ENCODE measurements at regions not wholly inside any gene's neighbourhood (a gene's known extent, or its start where the extent isn't known, plus 50 kb on each side); places are given as distances from the start of the nearest gene placed in this dataset.

GRCh38 chr2:150617351-150617978 is 130.0 kb upstream of the RND3 start:
- DNase-seq (ENCODE audit: low spot score): no peak

- DNase-seq (ENCODE audit: low spot score): no peak
Measured at GRCh38 chr2:150612957-150613710, 125.7 kb upstream of the RND3 start.

- peak; percentile 40 for DNase-seq (ENCODE audit: low spot score)
Measured at GRCh38 chr2:150610670-150611279, 123.3 kb upstream of the RND3 start.

- no peak for DNase-seq (ENCODE audit: low spot score)
Measured at GRCh38 chr2:150609831-150610582, 122.5 kb upstream of the RND3 start.

- DNase-seq (ENCODE audit: low spot score): no peak
Measured at GRCh38 chr2:150608341-150608740, 120.9 kb upstream of the RND3 start.

GRCh38 chr2:150607390-150607811 is 119.9 kb upstream of the RND3 start:
- no peak for DNase-seq (ENCODE audit: low spot score)

GRCh38 chr2:150606380-150607060 is 119.1 kb upstream of the RND3 start:
- DNase-seq (ENCODE audit: low spot score): no peak

- DNase-seq (ENCODE audit: low spot score): no peak
Measured at GRCh38 chr2:150605664-150606063, 118.2 kb upstream of the RND3 start.

- peak; percentile 40 for DNase-seq (ENCODE audit: low spot score)
Measured at GRCh38 chr2:150601280-150602038, 114.0 kb upstream of the RND3 start.

GRCh38 chr2:150599889-150600288 is 112.4 kb upstream of the RND3 start:
- no peak for DNase-seq (ENCODE audit: low spot score)

- no peak for DNase-seq (ENCODE audit: low spot score)
Measured at GRCh38 chr2:150598383-150598782, 110.9 kb upstream of the RND3 start.

GRCh38 chr2:150595803-150596470 is 108.5 kb upstream of the RND3 start:
- no peak for DNase-seq (ENCODE audit: low spot score)

GRCh38 chr2:150594299-150594698 is 106.8 kb upstream of the RND3 start:
- no peak for DNase-seq (ENCODE audit: low spot score)

GRCh38 chr2:150591496-150592285 is 104.2 kb upstream of the RND3 start:
- no peak for DNase-seq (ENCODE audit: low spot score)

- no peak for DNase-seq (ENCODE audit: low spot score)
Measured at GRCh38 chr2:150589681-150590080, 102.2 kb upstream of the RND3 start.

- DNase-seq (ENCODE audit: low spot score): no peak
Measured at GRCh38 chr2:150588506-150588870, 101.0 kb upstream of the RND3 start.

GRCh38 chr2:150587547-150588505 is 100.4 kb upstream of the RND3 start:
- DNase-seq (ENCODE audit: low spot score): no peak

GRCh38 chr2:150586858-150587257 is 99.4 kb upstream of the RND3 start:
- no peak for DNase-seq (ENCODE audit: low spot score)

Data from SW480 (cell line).